G401.6 (cell line): ENCODE measurements at regions not wholly inside any gene's neighbourhood (a gene's known extent, or its start where the extent isn't known, plus 50 kb on each side); places are given as distances from the start of the nearest gene placed in this dataset.

Source experiments
- FAIRE-seq: peaks from 2 replicates; lab custom pipeline; 2012; peaks lifted over from hg19 to GRCh38; lab: Jason Lieb, UNC

GRCh38 chr21:16492892-16493291 is 763.1 kb downstream of the USP25 start:
- FAIRE-seq, result no peak

GRCh38 chr21:16496609-16497008 is 766.8 kb downstream of the USP25 start:
- no peak for FAIRE-seq

- FAIRE-seq, result no peak
Observed at GRCh38 chr21:16500271-16500670, 770.5 kb downstream of the USP25 start.

GRCh38 chr21:16502273-16502672 is 772.5 kb downstream of the USP25 start:
- no peak for FAIRE-seq

GRCh38 chr21:16502897-16503296 is 773.1 kb downstream of the USP25 start:
- FAIRE-seq, result no peak

GRCh38 chr21:16504281-16504680 is 774.5 kb downstream of the USP25 start:
- peak; percentile 54 for FAIRE-seq

GRCh38 chr21:16504766-16505165 is 775.0 kb downstream of the USP25 start:
- FAIRE-seq, result no peak

GRCh38 chr21:16509476-16509875 is 779.7 kb downstream of the USP25 start:
- FAIRE-seq, result no peak

- no peak for FAIRE-seq
Observed at GRCh38 chr21:16514316-16514715, 784.5 kb downstream of the USP25 start.

GRCh38 chr21:16517383-16517782 is 787.6 kb downstream of the USP25 start:
- no peak for FAIRE-seq

GRCh38 chr21:16519036-16519435 is 789.3 kb downstream of the USP25 start:
- FAIRE-seq, result no peak

- no peak for FAIRE-seq
Observed at GRCh38 chr21:16519644-16520043, 789.9 kb downstream of the USP25 start.

GRCh38 chr21:16522548-16522947 is 792.8 kb downstream of the USP25 start:
- peak; percentile 44 for FAIRE-seq

GRCh38 chr21:16530656-16531055 is 800.9 kb downstream of the USP25 start:
- no peak for FAIRE-seq

GRCh38 chr21:16532840-16533239 is 803.1 kb downstream of the USP25 start:
- FAIRE-seq, result peak; percentile 39

GRCh38 chr21:16533692-16534407 is 804.1 kb downstream of the USP25 start:
- no peak for FAIRE-seq

GRCh38 chr21:16534408-16535101 is 804.8 kb downstream of the USP25 start:
- FAIRE-seq, result no peak

- no peak for FAIRE-seq
Observed at GRCh38 chr21:16535102-16535422, 805.3 kb downstream of the USP25 start.

GRCh38 chr21:16535626-16536025 is 805.8 kb downstream of the USP25 start:
- no peak for FAIRE-seq

GRCh38 chr21:16536140-16536539 is 806.4 kb downstream of the USP25 start:
- FAIRE-seq, result no peak

- peak; percentile 95 for FAIRE-seq
Observed at GRCh38 chr21:16536643-16537434, 807.1 kb downstream of the USP25 start.

- FAIRE-seq, result no peak
Observed at GRCh38 chr21:16537501-16537900, 807.7 kb downstream of the USP25 start.

GRCh38 chr21:16538405-16538804 is 808.6 kb downstream of the USP25 start:
- FAIRE-seq, result no peak
